DMS153 treated with DMSO at 0.1 percent for 48 hours (cell line): ENCODE measurements at regions not wholly inside any gene's neighbourhood (a gene's known extent, or its start where the extent isn't known, plus 50 kb on each side); places are given as distances from the start of the nearest gene placed in this dataset.
"Not testable (repeated sequence)": the region's sequence is repeated elsewhere in the genome, so short reads cannot be mapped to it uniquely, and the experiment has no call there.

Experiments used
- DNase-seq: peaks from one replicate; lab custom pipeline; 2025; ENCODE audit not compliant: unreplicated experiment; lab: John Stamatoyannopoulos, UW

GRCh38 chr20:60780388-60781025, 471.6 kb upstream of the CDH4 start:
- DNase-seq = no peak

GRCh38 chr20:60782959-60783625, 469.0 kb upstream of the CDH4 start:
- no peak for DNase-seq

- no peak for DNase-seq
These were observed 466.8 kb upstream of the CDH4 start for GRCh38 chr20:60785301-60785700.

- no peak for DNase-seq
These were observed 466.3 kb upstream of the CDH4 start for GRCh38 chr20:60785785-60786184.

- DNase-seq = no peak
These were observed 465.3 kb upstream of the CDH4 start for GRCh38 chr20:60786686-60787217.

- DNase-seq = no peak
These were observed 464.8 kb upstream of the CDH4 start for GRCh38 chr20:60787276-60787675.

- no peak for DNase-seq
These were observed 464.0 kb upstream of the CDH4 start for GRCh38 chr20:60788070-60788469.

GRCh38 chr20:60789399-60789798, 462.7 kb upstream of the CDH4 start:
- no peak for DNase-seq

GRCh38 chr20:60790339-60790738, 461.7 kb upstream of the CDH4 start:
- DNase-seq = not testable (repeated sequence)

- no peak for DNase-seq
These were observed 460.2 kb upstream of the CDH4 start for GRCh38 chr20:60791823-60792222.

GRCh38 chr20:60792941-60793340, 459.1 kb upstream of the CDH4 start:
- no peak for DNase-seq

- DNase-seq = no peak
These were observed 457.4 kb upstream of the CDH4 start for GRCh38 chr20:60794674-60795073.

GRCh38 chr20:60795651-60796050, 456.4 kb upstream of the CDH4 start:
- no peak for DNase-seq

GRCh38 chr20:60800185-60800584, 451.9 kb upstream of the CDH4 start:
- DNase-seq = no peak

- DNase-seq = no peak
These were observed 449.4 kb upstream of the CDH4 start for GRCh38 chr20:60802676-60803075.

- DNase-seq = no peak
These were observed 448.6 kb upstream of the CDH4 start for GRCh38 chr20:60803335-60804055.

GRCh38 chr20:60804240-60804917, 447.7 kb upstream of the CDH4 start:
- no peak for DNase-seq

- no peak for DNase-seq
These were observed 447.0 kb upstream of the CDH4 start for GRCh38 chr20:60804918-60805630.

- no peak for DNase-seq
These were observed 445.7 kb upstream of the CDH4 start for GRCh38 chr20:60806354-60806753.

GRCh38 chr20:60806824-60807223, 445.2 kb upstream of the CDH4 start:
- DNase-seq = no peak
